ENCODE measurements at regions not wholly inside any gene's neighbourhood (a gene's known extent, or its start where the extent isn't known, plus 50 kb on each side); places are given as distances from the start of the nearest gene placed in this dataset.

- DNase-seq (ENCODE audit: insufficient read length, low spot score) (no peak), FAIRE-seq (no peak)
- no peak for TF ChIP-seq CTCF (IDR thresholded peaks at IDR 0.05; ENCODE audit: insufficient read depth, missing control alignments)
These were observed 789.6 kb downstream of the TBC1D22A start for GRCh38 chr22:47552024-47552423.

DNA sequence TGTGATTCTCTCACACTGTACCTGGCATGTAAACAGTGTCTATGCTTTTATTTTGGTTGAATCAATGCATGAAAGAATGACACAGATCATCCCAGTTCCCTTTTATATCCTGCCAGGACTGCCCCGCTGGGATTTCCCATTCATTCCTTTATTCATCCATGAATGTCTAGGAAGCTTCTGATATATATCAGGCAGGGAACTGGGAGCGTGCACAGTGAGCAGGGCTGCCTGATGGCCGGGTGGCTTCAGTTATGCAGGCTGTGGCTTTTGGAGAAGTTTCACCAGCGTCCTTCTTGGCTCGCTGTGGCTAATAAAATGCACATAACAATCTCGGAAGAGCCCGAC lies 789.0 kb downstream of the TBC1D22A start:
- DNase-seq (ENCODE audit: insufficient read length, low spot score) (no peak), FAIRE-seq (no peak)
- TF ChIP-seq CTCF (IDR thresholded peaks at IDR 0.05; ENCODE audit: insufficient read depth, missing control alignments): no peak

- FAIRE-seq (no peak), DNase-seq (ENCODE audit: insufficient read length, low spot score) (no peak)
- no peak for TF ChIP-seq CTCF (IDR thresholded peaks at IDR 0.05; ENCODE audit: insufficient read depth, missing control alignments)
These were observed 788.3 kb downstream of the TBC1D22A start for GRCh38 chr22:47550524-47551430.

- TF ChIP-seq CTCF (IDR thresholded peaks at IDR 0.05; ENCODE audit: insufficient read depth, missing control alignments): no peak
- FAIRE-seq (no peak), DNase-seq (ENCODE audit: insufficient read length, low spot score) (no peak)
These were observed 787.4 kb downstream of the TBC1D22A start for GRCh38 chr22:47549741-47550340.

GRCh38 chr22:47548953-47549740 lies 786.7 kb downstream of the TBC1D22A start:
- FAIRE-seq (no peak), DNase-seq (ENCODE audit: insufficient read length, low spot score) (no peak)
- TF ChIP-seq CTCF (IDR thresholded peaks at IDR 0.05; ENCODE audit: insufficient read depth, missing control alignments): no peak

GRCh38 chr22:47547881-47548650 lies 785.6 kb downstream of the TBC1D22A start:
- DNase-seq (ENCODE audit: insufficient read length, low spot score) (no peak), FAIRE-seq (no peak)
- no peak for TF ChIP-seq CTCF (IDR thresholded peaks at IDR 0.05; ENCODE audit: insufficient read depth, missing control alignments)

Measured in D721Med (cell line).